ENCODE measurements at regions not wholly inside any gene's neighbourhood (a gene's known extent, or its start where the extent isn't known, plus 50 kb on each side); places are given as distances from the start of the nearest gene placed in this dataset.
A peak's percentile ranks its signal among the peaks of the same experiment; 100 is the strongest.

DNA sequence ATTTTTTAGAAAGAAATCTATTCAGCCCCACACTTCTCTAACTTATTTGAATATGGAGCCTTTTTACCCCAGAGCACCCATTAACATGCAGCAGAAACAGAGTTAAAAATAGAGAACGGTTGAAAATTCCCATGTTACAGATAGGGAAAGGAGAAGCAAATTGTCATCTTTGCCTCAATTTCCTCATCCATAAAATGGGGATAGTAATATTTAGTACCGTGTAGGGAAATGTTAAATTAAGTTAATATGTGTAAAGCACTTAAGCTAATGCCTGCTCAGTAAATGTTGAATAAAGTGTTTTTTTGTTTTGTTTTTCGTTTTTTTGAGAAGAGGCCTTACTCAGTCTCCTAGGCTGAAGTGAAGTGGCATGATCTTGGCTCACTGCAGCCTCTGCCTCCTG is 50.3 kb downstream of the NAV1 start:
- TF ChIP-seq, protein P1, sequence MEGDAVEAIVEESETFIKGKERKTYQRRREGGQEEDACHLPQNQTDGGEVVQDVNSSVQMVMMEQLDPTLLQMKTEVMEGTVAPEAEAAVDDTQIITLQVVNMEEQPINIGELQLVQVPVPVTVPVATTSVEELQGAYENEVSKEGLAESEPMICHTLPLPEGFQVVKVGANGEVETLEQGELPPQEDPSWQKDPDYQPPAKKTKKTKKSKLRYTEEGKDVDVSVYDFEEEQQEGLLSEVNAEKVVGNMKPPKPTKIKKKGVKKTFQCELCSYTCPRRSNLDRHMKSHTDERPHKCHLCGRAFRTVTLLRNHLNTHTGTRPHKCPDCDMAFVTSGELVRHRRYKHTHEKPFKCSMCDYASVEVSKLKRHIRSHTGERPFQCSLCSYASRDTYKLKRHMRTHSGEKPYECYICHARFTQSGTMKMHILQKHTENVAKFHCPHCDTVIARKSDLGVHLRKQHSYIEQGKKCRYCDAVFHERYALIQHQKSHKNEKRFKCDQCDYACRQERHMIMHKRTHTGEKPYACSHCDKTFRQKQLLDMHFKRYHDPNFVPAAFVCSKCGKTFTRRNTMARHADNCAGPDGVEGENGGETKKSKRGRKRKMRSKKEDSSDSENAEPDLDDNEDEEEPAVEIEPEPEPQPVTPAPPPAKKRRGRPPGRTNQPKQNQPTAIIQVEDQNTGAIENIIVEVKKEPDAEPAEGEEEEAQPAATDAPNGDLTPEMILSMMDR (IDR thresholded peaks at IDR 0.05; ENCODE audit: insufficient read depth, low read length): no peak
- no peak for DNase-seq (ENCODE audit: low read depth)
- no peak overlapping the region for H3K4me3 ChIP-seq (ENCODE audit: low read depth, low read length)

DNA sequence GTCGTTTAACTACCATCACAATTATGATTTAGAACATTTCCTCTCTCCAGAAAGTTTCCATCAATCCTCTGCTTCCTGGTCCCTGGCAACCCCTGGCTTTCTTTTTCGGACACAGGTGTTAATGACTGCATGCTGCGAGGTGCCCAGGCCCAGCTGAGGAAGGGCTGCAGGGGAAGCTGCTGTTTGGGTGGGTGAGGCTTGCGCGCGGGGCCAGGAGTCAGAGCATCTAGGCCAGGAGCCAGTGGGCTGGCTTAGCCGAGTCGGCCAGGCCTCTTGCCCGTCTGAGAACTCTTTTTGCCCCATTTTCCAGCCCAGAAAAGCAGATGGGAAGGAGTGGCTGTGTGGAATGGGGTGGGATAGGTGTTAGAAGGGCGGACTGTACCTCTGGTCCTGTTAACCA is 51.5 kb downstream of the NAV1 start:
- TF ChIP-seq, protein P1 (IDR thresholded peaks at IDR 0.05; ENCODE audit: insufficient read depth, low read length): no peak
- no peak overlapping the region for H3K4me3 ChIP-seq (ENCODE audit: low read depth, low read length)
- DNase-seq (ENCODE audit: low read depth): no peak

DNA sequence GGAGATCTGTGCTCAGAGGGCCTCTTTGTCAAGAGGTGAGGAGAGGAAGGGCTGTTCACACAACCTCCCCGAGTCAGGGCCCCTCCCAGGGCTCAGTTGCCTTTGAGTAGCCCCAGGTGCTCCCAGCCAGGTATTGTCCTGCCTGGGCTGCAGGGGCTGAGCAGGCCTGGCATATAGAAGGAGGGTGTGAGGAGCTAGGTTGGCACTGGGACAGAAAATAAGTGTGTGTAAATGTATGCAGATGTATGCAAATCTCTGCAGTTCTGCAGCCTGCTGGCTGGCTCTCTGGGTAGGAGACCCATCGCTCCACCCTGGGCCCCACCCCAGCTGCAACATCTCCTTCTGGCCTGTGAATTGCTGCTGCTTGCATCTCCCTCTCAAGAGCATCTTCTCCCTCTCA is 52.4 kb downstream of the NAV1 start:
- no peak for DNase-seq (ENCODE audit: low read depth)
- H3K4me3 ChIP-seq (ENCODE audit: low read depth, low read length): no peak overlapping the region
- TF ChIP-seq, protein P1 (IDR thresholded peaks at IDR 0.05; ENCODE audit: insufficient read depth, low read length): no peak

- TF ChIP-seq, protein P1 (IDR thresholded peaks at IDR 0.05; ENCODE audit: insufficient read depth, low read length): no peak
- no peak overlapping the region for H3K4me3 ChIP-seq (ENCODE audit: low read depth, low read length)
- DNase-seq (ENCODE audit: low read depth): no peak
Observed at GRCh38 chr1:201591981-201592380, 53.1 kb downstream of the NAV1 start.

DNA sequence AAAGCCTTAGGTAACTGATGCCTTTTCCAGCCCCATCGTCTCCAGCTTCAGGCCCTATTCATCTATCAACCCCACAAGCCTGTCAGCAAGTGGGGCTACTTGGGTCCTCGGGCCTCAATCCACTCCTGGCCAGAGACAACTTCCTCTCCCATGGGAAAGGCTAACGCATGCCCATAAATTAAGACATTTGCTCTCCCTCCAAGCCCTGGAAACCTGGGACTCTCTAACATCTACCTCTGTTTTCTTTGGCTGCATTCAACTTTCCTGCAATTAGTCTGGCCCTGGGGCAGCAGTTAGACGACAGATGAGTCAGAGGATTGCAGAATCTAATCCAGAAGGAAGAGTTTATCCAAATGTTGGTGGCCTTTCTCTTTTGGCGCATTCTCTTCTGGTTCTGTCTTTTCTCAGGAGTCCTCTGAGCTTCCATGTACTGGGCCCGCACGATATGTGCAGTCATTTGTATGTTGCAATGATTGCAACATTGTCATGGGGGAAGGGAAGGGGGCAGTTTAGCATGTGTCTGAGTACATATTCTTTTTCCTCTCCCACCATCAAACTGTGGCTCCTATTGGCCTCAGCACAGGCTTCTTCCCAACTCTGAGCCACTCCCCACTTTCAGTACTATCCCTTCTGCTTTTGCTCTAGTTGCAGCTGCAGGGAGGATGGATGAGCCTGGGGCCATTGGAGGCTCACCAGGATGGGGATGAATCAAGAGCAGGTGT is 54.4 kb downstream of the NAV1 start:
- H3K4me3 ChIP-seq (ENCODE audit: low read depth, low read length): no peak overlapping the region
- TF ChIP-seq, protein P1 (IDR thresholded peaks at IDR 0.05; ENCODE audit: insufficient read depth, low read length): no peak
- DNase-seq (ENCODE audit: low read depth): peak; percentile 100

DNA sequence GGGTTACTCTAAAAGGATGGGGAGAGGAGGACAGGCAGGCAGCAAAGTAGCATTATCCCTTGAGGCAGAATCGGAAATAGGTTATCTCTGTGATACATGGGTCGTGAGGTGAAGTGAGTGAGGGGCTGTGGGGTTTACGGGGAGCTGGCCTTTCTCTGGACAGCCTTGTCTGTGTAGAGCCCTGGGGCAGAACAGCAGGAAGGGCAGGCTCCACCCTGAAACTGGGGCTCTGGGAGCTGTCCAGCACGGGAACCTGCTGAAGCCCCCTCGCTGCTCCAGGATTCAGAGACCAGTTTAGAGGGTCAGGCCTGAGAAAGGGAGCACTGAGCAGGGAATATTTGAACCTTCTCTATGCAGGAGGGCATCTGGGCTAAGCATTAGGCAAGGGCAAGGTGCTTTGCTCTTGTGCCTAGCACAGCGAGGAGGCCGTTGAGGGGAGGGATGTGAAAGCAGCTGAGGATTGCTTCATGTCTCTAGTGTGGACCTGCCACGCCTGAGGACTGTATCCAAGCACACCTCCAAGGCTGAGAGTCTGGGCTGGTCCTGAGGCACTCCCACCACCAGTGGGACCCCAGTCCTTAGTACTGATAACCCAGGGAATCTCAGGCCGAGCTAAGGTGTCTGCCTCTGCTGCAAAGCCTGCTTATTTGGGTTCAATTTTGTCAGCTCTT is 55.8 kb downstream of the NAV1 start:
- TF ChIP-seq, protein P1 (IDR thresholded peaks at IDR 0.05; ENCODE audit: insufficient read depth, low read length): no peak
- peak; percentile 48 for DNase-seq (ENCODE audit: low read depth)

More for the DNA sequence above, 55.8 kb downstream of the NAV1 start:
- no peak overlapping the region for H3K4me3 ChIP-seq (ENCODE audit: low read depth, low read length)
